Posterior cingulate gyrus (tissue), 11 donors: ENCODE measurements at regions not wholly inside any gene's neighbourhood (a gene's known extent, or its start where the extent isn't known, plus 50 kb on each side); places are given as distances from the start of the nearest gene placed in this dataset.

Experiments used
- DNase-seq, 10 donors: peaks; one replicate each; pipeline versions ENCODE4 v3.0.0 to v3.0.0-alpha.2; 2020 to 2021; ENCODE audit warnings: mixed read lengths in 3 of 10
- intact Hi-C: fragments of 100-400 bp; cut with DNase I; formaldehyde crosslinking; loops from one replicate; pipeline ENCODE4 v1.15.1; 2023

DNA sequence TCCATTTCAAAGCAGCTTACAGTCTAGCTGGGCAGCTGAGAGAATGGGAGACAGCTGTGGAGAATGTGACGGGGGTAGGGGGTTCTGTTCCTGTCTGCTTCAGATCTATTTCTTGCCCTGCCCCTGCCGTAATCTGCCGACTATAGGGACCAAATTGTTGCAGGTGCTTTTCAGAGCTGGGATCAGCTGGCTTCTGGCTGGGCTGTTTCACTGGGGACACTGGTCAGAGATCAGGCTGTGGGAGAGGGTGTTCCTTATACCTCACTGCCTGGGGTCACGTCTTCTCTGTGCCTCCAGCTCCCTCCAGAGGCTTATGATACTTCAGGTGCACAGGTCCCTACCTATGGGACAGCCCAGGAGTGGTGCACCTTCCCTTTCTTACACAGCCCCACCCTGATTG, 514.9 kb upstream of the GOT2 start:
- intact Hi-C loops = no loop called here
- no peak for DNase-seq

DNA sequence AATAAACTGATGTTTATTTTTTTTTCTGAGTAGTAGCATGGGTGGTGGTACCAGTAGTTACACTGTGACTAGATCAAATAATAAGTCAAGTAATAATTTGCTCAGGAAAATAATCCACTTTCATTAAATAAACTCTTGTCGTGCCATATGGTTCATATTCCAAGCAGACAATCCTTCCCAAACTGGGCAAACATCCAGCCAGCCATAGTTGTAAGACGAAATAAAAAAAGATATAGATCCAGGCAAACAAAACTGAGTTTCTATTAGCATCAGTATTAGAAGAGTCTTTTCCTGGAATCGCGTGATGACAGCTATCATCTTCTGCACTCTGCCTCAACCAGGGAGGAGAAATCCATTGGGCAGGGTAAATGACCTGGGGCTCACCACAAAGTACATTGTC, 508.4 kb upstream of the GOT2 start:
- no peak for DNase-seq
- intact Hi-C loops = no loop called here

DNA sequence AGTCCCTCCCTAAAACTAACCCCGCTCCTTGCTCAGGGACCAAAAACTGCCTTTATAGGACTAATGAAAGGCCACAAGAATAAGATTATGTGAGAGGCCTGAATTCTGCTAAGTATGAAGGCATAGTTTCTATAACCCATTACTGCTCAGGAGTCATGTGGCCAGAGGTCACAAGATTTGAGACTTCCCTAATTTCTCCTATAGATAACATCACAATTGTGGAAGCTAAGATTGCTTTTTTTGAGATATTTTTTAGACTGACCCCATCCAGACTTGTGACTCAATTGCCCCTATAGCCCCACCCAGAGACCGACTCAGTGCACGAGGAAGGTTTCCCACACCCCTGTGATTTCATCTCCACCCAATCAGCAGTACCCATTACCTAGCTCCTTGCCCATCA, 504.1 kb upstream of the GOT2 start:
- intact Hi-C loops = no loop called here
- no peak for DNase-seq

DNA sequence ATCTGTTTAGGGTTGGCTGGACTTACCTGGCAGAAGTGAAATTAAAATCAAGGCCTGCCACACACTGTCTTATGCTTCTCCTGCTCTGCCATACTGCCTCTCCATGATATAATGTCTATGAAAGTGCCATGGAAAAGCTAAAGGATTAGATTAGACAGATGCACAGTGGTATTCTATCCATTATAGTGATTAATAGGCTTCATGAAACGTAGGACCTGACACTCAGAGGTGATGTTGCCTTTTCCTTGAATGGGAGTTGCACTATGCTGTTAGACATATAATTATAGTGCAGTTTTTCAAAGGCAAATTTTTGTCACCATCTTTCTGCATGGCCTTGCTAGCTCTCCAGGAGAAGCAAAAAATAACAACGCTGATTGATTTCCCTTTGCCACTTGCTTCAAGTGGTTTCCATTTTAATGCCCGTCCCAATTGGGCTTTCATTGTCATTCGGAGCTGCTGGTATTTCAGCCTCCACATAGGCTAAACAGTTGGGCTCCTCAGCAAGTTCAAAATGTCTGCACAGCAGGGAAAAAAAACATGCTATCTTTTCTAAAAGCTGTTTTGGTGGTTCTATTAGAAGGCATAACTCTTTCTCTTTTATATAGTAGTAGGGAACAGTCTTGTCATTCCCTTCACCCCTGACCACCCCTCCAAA, 502.8 kb upstream of the GOT2 start:
- DNase-seq = no peak
- intact Hi-C loops = no loop called here

DNA sequence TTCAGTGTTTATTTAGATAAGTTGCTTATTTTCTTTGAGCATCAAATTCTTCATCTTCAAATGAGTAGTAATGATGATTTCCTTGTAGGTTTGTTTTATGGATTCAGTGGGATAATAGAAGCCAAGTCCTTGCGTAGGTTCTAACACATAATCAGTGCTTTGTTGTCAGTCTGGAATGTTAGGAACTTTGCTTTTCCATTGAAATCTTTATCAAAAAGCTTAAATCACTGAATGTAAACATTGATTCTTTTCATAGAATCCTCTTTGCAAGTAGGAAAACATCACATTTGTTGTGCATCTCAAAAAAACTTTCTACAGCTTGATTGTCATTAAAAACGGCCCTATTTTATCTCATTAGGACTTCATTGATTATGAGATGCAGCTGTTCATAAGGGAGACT, 490.3 kb upstream of the GOT2 start:
- no peak for DNase-seq
- intact Hi-C loops = no loop called here

DNA sequence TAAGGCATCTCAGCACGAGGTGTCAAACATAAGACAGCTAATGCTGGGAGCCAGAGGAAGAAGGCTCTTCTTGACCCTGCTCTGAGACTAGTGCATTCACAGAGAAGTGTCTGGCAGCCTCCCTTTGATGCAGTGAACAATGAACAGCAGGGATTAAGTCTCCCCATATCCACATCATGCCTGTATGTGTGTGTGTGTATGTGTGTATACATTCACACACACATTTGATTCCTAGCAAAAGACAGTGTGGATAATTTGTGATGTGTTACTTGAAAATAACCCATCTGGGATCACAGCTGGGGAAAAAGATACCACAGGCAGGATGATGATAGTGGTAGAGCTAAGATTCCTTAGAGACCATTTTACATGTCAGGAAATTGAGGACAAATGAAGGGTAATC, 485.9 kb upstream of the GOT2 start:
- DNase-seq = no peak
- intact Hi-C loops = no loop called here

DNA sequence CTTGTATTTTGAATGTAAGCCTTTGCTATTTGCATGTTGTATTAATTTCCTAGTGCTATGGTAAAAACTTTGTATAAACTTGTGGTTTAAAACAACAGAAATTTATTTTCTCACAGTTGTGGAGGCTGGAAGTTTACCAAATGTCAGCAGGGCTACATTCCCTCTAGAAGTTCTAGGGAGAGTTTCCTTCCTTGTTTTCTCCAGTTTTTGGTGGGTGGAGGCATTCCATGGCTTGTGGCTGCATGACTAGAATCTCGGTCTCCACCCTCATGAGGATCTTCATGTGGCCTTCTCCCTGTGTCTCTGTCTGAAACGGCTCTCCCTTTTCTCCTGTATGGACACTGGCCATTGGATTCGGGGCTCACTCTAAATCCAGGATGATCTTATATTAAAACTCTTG, 482.2 kb upstream of the GOT2 start:
- no peak for DNase-seq
- intact Hi-C loops = no loop called here

DNA sequence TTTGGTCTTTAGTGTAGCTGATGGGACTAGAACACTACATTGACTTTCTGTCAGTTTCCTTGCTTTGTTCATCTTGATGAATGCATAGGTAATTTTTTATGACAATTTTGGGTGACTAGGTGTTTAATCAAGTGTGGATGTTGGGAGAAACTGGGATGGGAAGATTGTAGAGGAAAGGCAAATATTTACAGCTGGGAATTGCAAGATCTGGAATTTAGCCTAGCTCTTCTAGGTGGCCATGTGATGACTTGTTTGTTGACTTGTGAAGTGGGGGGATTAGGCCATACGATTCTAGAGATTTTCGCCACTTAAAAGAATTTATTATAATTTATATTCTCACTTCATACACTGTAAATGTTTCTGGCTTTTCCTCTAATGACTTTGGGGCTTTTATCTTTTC, 480.3 kb upstream of the GOT2 start:
- no peak for DNase-seq
- intact Hi-C loops = no loop called here

DNA sequence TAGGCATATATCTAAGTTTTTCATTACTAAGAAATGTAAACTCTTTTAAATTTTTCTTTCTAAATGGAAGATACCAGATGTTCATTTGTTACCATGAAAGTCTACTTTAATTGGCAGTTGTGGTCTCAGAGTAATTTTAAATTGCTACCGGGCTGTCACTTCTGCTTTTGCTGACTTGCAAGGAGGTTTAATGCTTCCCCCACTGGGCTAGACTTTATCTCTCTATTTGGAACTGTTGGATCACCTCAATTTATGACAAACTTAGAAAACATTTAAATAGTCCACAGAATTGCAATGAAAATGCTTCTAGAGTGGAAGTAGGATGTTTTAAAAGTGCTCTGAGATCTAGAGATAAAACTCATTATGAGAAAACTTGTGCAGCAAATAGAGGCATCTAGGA, 479.8 kb upstream of the GOT2 start:
- intact Hi-C loops = no loop called here

DNA sequence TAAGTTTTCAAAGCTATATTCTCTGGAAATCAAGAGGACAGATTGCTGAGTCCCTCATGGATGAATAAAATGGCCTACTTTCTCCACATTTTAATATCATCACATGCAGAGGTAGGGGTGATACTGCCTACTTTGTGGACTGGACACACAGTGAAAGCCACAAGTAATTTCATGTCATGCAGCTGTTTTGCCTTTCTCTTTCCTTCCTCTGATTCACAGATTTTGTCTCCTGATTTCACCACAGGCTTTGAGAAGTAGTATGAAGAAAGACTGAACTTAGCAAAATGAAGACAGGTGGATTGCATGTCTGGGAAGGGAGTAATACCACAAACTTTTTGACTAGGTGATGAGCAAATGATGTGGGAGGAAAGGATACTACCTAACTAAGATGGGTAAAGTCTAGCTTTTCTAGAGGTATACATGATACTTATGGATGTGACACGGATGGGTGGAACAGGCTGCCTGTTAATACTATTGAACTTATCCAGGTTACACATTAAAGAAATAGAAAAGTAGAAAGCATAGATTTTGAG, 478.4 kb upstream of the GOT2 start:
- DNase-seq = no peak
- intact Hi-C loops = no loop called here

More for the DNA sequence above, 479.8 kb upstream of the GOT2 start:
- no peak for DNase-seq

DNA sequence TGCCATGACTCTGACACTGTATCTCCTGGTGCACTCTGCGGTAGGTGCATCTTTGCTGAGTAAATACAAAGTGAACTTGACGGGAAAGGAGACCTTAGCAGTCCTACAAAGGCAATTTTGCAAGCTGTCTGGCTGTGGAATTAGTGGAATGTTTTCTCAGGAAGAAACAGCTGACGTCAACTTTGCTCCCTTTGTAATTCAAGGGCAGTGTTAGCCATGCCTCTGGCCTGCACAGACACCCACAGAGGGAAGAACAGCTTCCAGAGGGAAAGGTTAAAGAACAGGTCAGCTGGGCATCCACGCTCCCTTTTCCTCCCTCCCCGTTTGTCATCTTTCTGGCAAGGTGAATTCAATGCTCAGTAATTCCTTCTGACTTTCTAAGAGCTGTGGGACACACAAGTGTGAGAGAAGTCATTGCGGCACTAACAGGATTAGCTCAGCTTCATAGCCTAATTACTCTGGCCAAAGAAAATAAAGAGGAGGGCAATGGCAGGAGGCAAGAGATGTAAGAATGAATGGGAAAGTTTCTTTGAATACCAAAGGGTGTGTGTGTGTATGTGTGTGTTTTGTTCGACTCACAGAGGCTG, 476.9 kb upstream of the GOT2 start:
- DNase-seq = no peak
- intact Hi-C loops = no loop called here

DNA sequence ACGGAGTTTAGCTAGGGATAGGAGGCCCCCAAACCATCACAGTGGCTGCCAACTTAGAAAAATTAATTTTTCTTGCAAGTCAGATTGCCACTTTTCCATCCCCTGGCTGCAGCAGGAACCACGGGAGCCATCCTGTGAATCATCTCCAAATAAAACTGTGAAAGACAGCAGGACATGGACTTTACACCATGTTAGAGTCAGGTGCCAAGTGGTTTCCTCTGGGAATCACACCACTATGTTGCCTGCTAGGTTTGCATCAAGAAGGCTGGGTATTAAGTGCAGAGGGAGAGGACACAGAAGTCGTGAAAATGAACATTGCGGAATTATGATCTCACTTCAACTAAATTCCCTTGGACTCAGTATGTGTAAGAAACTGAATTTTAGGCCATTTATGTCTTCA, 471.3 kb upstream of the GOT2 start:
- DNase-seq = no peak
- intact Hi-C loops = no loop called here

DNA sequence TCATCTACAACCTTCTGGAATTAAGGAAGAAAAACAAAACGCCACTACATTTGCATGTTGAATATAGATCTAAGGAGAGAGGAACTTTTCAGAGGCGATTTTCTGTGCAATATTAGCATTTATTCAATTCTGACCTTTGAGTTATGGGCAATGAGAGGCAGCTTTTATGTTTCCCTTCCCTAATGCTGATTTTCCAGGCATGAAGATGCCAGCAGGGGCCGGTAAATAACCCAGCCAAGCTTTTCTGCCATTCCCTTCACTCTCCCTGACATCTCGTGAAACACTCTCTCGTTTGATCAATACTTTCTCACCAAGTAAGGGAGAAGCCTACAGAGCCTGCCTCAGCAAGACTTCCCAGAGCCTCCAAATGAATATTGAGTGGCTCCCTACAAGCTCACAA, 470.5 kb upstream of the GOT2 start:
- intact Hi-C loops = no loop called here
- no peak for DNase-seq

DNA sequence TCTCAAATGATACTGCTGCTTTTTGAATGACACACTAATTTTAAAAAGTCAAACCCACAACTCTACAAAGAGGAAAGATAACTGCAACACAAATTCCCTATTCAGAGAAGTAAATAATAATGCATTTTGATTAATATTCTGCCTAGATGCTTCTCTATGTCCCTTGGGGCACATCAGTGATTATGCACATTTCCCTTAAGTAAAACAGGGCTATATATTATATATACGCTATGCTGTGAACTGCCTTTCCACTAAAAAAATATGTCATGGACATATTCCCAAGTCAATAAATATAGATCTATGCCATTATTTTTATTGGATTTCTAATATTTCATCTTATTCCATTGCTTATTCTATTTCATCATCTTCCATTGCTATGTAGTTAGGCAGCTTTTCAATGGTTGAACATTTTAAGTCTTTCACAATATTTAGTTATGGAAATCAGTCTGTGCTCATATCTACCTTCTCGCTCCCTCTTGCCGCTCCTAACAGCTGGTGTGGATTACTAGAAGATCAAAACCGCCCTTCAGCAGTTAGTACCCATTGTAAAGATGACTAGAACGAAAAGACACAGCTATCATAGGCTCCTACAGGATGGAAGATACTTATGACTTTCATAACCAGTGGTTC, 468.2 kb upstream of the GOT2 start:
- intact Hi-C loops = no loop called here
- no peak for DNase-seq

DNA sequence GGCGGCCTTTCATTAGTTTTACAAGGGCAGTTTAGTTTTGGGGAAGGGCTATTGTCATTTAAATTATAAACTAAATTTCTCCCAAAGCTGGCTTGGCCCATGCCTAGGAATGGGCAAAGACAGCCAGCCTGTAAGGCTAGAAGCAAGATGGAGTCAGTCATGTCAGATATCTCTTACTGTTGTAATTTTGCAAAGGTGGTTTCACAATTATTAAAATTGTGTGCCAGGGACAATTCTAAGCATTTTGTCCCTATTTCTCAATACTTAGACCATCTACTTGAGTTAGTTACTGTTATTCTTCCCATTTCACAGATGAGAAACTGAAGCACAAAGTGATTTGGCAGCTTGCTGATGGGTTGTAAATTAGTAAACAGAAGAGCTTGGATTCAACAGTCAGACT, 467.7 kb upstream of the GOT2 start:
- intact Hi-C loops = no loop called here
- DNase-seq = no peak

DNA sequence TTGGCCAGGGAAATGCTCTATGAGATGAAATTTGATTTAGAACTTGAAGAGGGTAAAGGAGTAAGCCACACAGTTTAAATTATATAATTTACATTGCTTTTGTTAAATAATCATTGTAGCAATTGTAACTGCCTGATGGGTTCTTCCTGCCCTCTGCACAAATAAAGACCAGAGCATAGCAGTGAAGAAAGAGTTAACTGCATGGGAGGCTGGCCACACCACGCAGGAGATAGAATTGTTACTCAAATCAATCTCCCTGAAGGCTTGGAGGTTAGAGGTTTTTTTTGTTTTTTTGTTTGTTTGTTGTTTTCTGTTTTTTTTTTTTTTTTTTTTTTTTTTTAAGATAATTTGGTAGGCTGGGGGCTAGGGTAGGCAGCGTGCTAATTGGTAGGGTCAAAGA, 467.0 kb upstream of the GOT2 start:
- intact Hi-C loops = no loop called here
- DNase-seq = no peak

DNA sequence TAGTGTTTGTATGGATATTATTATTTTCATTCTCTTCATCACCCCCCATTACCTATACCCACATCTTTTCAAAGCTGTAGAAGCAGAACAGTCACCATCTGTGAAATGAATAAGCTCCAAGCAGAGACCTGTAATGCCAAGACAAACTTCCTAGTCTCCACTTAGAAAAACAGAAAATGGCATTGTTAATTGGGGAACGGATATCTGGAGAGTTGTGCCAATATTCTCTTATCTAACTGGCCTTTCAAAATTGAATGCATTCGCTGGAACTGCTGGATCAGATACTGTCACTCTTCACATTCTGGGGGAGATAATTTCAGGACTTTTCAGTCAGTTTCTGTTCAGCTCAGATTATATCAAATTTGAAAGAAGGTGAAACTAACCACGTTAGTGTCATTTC, 464.4 kb upstream of the GOT2 start:
- no peak for DNase-seq

DNA sequence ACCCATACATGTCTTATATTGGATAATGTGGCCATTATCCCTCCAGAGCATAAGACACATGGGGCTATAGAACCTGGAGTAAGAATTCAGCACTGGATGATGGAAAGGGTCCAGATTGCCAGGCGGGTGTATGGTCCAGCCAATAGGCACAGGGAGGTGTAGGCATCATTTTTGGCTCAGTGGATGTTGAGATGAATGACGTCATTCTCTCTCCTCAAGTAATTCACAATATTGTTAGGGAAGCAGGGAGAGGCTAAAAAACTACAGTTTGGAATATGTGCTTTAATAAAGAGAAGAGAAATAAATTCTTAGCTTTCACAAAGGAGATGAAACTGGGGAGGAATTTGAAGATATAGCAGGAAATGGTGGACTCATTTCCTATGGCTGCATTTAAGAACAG, 461.1 kb upstream of the GOT2 start:
- intact Hi-C loops = no loop called here
- DNase-seq = no peak

More for the DNA sequence above, 464.4 kb upstream of the GOT2 start:
- intact Hi-C loops = no loop called here

DNA sequence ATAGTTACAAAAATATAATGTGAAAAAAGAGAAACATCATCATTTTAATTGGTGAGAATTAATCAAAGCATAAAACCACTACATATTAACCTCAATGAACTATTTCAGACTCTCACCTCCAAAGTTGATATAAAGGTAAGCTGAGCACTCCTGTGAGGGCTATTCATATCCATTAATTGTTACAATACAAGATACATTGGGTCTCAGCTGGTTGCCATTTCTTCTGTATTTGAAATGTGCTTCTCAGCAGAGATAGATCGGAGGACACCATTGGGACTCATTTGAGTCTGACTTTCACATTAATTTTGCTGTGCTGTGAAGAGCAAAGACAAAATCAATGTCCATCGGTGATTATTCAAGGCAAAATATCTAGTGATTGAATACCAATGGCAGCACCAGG, 459.5 kb upstream of the GOT2 start:
- intact Hi-C loops = no loop called here
- DNase-seq = no peak

DNA sequence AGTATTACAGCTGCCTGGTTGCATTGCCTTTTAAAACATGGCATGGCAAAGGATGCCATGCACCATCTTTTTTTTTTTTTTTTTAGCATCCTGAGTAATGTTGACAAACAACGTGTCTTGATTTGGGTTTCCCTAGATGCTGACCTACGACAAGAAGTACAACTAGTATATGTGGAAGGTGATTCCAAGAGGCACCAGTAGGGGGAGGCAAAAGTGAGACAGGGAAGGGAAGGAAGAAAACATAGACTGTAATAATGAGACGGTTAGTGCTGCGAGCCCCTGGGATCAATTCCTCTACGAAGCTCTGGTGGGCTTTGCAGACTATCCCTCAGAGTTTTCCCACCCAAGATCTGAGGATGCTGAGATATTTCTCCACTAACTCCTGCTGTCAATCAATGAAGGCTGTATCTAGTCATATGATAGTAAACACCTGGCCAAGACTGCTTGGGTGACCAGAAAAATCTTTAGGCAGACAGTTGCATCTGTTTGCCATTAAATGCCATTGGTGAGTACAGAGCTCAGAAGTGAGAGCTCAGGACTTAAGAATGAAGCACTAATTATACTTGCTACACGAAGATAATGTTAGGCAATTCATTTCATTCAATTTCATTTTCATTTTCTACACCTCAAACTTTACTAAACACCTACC, 458.6 kb upstream of the GOT2 start:
- DNase-seq = peak in 1 of 10 donors; percentile 15
- intact Hi-C loops = no loop called here

DNA sequence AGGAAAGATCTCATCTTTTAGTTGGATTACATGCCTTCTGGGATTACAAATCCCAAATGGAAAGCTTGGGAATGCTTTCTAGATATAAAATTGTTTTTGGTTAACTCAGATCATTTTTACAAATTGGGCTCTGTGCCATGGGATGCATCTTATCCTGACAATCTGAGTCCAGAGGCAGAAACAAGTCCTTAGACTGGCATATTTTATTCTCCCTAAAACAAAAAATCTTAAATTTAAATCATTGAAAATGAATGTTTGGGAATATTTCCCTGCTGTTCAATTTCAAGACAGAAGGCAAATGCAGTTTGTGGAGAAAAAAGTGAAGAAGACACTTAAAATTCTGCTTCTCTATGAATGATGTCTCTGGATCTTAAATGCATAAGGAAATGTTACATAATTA, 456.6 kb upstream of the GOT2 start:
- intact Hi-C loops = no loop called here
- DNase-seq = no peak

DNA sequence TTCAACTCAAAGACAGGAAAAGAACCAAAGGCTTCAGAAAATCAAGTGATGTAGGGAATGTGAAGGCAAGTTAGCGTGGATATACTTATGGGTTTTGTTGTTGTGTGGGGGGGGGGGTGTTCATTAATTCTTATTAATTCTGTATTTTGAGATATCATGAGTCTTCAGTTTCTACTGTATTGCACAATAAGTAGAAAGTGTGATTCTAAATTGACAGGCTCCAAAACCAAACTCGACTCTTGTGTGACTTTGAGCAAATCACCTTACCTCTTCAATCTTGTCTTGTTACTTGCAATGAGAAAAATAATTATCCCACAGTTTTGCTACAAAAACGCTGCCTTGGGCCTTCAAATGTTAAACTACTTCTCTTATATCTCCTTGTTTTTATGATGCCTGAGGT, 453.9 kb upstream of the GOT2 start:
- intact Hi-C loops = no loop called here
- no peak for DNase-seq
